GM19463 (cell line): ENCODE measurements at regions not wholly inside any gene's neighbourhood (a gene's known extent, or its start where the extent isn't known, plus 50 kb on each side); places are given as distances from the start of the nearest gene placed in this dataset.
"Not testable (repeated sequence)": the region's sequence is repeated elsewhere in the genome, so short reads cannot be mapped to it uniquely, and the experiment has no call there.

Experiments
- ATAC-seq: cut with Tn5 transposase; IDR thresholded peaks from one replicate; pipeline ENCODE4 v1.9.1; 2021; ENCODE audit warnings: mild to moderate bottlenecking, moderate library complexity; ENCODE audit not compliant: unreplicated experiment

- no peak for ATAC-seq
Measured at GRCh38 chr21:14829685-14830084, 235.1 kb downstream of the NRIP1 start.

- no peak for ATAC-seq
Measured at GRCh38 chr21:14827468-14827867, 237.3 kb downstream of the NRIP1 start.

- peak; percentile 40 for ATAC-seq
Measured at GRCh38 chr21:14826630-14827029, 238.2 kb downstream of the NRIP1 start.

- peak; percentile 73 for ATAC-seq
Measured at GRCh38 chr21:14825514-14825974, 239.3 kb downstream of the NRIP1 start.

- ATAC-seq, result no peak
Measured at GRCh38 chr21:14824126-14824525, 240.7 kb downstream of the NRIP1 start.

GRCh38 chr21:14817311-14817710, 247.5 kb downstream of the NRIP1 start:
- no peak for ATAC-seq

GRCh38 chr21:14814991-14815390, 249.8 kb downstream of the NRIP1 start:
- no peak for ATAC-seq

- ATAC-seq, result no peak
Measured at GRCh38 chr21:14814282-14814681, 250.5 kb downstream of the NRIP1 start.

GRCh38 chr21:14804170-14804569, 258.1 kb upstream of the SAMSN1 start:
- not testable (repeated sequence) for ATAC-seq

- no peak for ATAC-seq
Measured at GRCh38 chr21:14797543-14797942, 251.4 kb upstream of the SAMSN1 start.

- ATAC-seq, result no peak
Measured at GRCh38 chr21:14787312-14787711, 241.2 kb upstream of the SAMSN1 start.

GRCh38 chr21:14785679-14786078, 239.6 kb upstream of the SAMSN1 start:
- no peak for ATAC-seq

- peak; percentile 66 for ATAC-seq
Measured at GRCh38 chr21:14773777-14774345, 227.7 kb upstream of the SAMSN1 start.

GRCh38 chr21:14771593-14771992, 225.5 kb upstream of the SAMSN1 start:
- ATAC-seq, result no peak

- no peak for ATAC-seq
Measured at GRCh38 chr21:14768042-14768441, 221.9 kb upstream of the SAMSN1 start.

GRCh38 chr21:14767192-14767852, 221.2 kb upstream of the SAMSN1 start:
- ATAC-seq, result no peak

- ATAC-seq, result no peak
Measured at GRCh38 chr21:14766241-14766640, 220.1 kb upstream of the SAMSN1 start.

- peak; percentile 32 for ATAC-seq
Measured at GRCh38 chr21:14763695-14764064, 217.6 kb upstream of the SAMSN1 start.

GRCh38 chr21:14762734-14763694, 216.9 kb upstream of the SAMSN1 start:
- peak; percentile 93 for ATAC-seq

GRCh38 chr21:14762327-14762726, 216.2 kb upstream of the SAMSN1 start:
- no peak for ATAC-seq

- no peak for ATAC-seq
Measured at GRCh38 chr21:14759285-14759684, 213.2 kb upstream of the SAMSN1 start.

- no peak for ATAC-seq
Measured at GRCh38 chr21:14758849-14759248, 212.7 kb upstream of the SAMSN1 start.
